Right lobe of liver (tissue), 4 donors: ENCODE measurements at regions not wholly inside any gene's neighbourhood (a gene's known extent, or its start where the extent isn't known, plus 50 kb on each side); places are given as distances from the start of the nearest gene placed in this dataset.

Experiments used
- POLR2A ChIP-seq: fragments of 450-650 bp; IDR thresholded peaks from one replicate; pipeline ENCODE4 v1.6.1; 2017; ENCODE audit warnings: antibody characterized with exemption, mild to moderate bottlenecking
- TF ChIP-seq, protein P1 (sequence below), 4 donors: fragments of 200-600 bp in 3 of 4; fragments of 450-650 bp in 1 of 4; IDR thresholded peaks; one replicate each; pipeline versions ENCODE4 v1.5.1 to v1.8.0; 2016 to 2022; ENCODE audit warnings: antibody characterized with exemption in 4 of 4, mild to moderate bottlenecking in 2 of 4
- donor health status: DM: no; HTN: no; CAD: no.
- donor health status: DM: no; HTN: no; CAD: no.
- donor health status: DM: no; HTN: yes; CAD: no.

DNA sequence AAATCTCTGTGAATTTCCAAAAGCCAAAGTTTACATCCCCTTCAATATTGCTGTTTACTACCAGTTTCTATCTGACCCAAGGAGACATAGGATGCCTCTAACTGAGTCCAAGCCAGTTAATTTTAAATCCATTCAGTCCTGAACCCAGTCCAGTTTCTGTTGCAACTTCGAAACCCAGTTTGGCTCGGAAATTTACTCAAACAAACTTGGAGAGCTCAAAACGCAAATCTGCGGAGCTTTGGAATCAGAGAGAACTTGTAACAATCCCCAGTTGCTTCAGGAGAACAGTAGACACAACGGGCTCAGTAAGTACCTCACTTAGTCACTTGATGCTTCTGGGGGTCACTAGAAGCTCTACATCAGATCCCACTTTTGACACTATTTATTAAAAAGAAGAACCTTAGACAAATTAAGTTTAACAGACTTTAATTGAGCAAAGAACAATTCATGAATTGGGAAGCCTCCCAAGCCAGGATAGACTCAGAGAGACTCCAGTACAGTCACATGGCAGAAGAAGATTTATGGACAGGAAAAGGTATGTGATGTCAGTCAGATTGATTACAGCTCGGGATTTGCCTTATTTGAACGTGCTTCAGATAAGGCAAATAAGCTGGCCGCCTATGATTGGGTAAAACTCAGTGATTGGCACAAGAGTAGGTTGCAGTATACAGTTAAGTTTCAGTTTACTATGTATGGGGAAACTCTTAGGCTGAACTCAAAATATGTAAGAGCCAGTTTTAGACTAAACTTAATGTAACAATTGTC lies 118.0 kb downstream of the RFPL4B start:
- TF ChIP-seq, protein P1, sequence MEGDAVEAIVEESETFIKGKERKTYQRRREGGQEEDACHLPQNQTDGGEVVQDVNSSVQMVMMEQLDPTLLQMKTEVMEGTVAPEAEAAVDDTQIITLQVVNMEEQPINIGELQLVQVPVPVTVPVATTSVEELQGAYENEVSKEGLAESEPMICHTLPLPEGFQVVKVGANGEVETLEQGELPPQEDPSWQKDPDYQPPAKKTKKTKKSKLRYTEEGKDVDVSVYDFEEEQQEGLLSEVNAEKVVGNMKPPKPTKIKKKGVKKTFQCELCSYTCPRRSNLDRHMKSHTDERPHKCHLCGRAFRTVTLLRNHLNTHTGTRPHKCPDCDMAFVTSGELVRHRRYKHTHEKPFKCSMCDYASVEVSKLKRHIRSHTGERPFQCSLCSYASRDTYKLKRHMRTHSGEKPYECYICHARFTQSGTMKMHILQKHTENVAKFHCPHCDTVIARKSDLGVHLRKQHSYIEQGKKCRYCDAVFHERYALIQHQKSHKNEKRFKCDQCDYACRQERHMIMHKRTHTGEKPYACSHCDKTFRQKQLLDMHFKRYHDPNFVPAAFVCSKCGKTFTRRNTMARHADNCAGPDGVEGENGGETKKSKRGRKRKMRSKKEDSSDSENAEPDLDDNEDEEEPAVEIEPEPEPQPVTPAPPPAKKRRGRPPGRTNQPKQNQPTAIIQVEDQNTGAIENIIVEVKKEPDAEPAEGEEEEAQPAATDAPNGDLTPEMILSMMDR (IDR thresholded peaks at IDR 0.05), result no peak
- TF ChIP-seq POLR2A, result no peak
